ENCODE measurements at regions not wholly inside any gene's neighbourhood (a gene's known extent, or its start where the extent isn't known, plus 50 kb on each side); places are given as distances from the start of the nearest gene placed in this dataset.

DNA sequence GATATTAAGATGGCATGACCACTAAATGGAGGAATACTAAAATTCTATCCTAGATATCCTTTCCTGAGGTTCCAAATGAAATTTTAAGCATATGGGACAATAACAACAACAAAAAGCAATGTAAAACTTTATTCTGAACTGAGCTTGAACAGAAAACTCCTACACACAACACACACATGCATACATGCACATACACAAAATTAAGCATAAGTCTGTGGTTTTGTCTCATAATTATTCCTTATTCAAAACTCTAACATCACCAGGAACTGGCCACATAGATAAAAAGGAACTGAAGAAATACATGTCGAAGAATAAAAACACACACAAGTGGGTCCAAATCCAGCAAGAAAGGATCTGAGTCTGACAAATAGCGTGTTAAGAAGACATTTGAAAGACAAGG is 168.0 kb downstream of the COX18 start:
- no peak for TF ChIP-seq EZH2 (IDR thresholded peaks at IDR 0.05; ENCODE audit: insufficient read depth, poor library complexity, severe bottlenecking)
- TF ChIP-seq EZH2phosphoT487 (IDR thresholded peaks at IDR 0.05; ENCODE audit: insufficient read depth, low read depth), result no peak
